ENCODE measurements at regions not wholly inside any gene's neighbourhood (a gene's known extent, or its start where the extent isn't known, plus 50 kb on each side); places are given as distances from the start of the nearest gene placed in this dataset.
"Not testable (repeated sequence)": the region's sequence is repeated elsewhere in the genome, so short reads cannot be mapped to it uniquely, and the experiment has no call there.

DNA sequence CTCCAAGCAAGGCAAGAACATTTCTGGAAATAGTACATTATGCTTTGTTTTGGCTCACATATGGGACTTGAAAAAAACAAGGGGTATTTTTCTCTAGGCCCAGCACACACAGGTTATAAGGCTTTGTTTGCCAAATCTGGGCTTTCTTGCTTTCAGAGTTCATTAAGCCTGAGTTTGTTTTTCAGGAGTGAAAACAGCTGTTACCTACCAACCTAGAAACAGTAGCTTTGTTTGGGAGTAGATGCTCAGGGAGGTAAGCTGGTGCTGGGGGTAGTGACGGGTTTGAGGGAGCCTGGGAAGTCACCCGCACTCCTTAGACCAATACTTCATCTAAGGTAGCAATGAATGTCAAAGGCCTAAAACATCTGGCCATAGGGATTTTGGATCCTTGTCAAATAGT is 241.2 kb downstream of the KBTBD8 start:
- TF ChIP-seq, protein P1, sequence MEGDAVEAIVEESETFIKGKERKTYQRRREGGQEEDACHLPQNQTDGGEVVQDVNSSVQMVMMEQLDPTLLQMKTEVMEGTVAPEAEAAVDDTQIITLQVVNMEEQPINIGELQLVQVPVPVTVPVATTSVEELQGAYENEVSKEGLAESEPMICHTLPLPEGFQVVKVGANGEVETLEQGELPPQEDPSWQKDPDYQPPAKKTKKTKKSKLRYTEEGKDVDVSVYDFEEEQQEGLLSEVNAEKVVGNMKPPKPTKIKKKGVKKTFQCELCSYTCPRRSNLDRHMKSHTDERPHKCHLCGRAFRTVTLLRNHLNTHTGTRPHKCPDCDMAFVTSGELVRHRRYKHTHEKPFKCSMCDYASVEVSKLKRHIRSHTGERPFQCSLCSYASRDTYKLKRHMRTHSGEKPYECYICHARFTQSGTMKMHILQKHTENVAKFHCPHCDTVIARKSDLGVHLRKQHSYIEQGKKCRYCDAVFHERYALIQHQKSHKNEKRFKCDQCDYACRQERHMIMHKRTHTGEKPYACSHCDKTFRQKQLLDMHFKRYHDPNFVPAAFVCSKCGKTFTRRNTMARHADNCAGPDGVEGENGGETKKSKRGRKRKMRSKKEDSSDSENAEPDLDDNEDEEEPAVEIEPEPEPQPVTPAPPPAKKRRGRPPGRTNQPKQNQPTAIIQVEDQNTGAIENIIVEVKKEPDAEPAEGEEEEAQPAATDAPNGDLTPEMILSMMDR (IDR thresholded peaks at IDR 0.05; ENCODE audit: control extremely low read depth, extremely low read depth, low read depth, missing control alignments), result no peak
- DNase-seq (ENCODE audit: extremely low spot score), result no peak
- CTCF ChIA-PET, result interaction anchor here (1.2 kb wide), 1 partner anchor 10 kb away, joined by 4 read pairs; no protein-coding TSS in a partner anchor
- POLR2A ChIA-PET, result no interaction called here

DNA sequence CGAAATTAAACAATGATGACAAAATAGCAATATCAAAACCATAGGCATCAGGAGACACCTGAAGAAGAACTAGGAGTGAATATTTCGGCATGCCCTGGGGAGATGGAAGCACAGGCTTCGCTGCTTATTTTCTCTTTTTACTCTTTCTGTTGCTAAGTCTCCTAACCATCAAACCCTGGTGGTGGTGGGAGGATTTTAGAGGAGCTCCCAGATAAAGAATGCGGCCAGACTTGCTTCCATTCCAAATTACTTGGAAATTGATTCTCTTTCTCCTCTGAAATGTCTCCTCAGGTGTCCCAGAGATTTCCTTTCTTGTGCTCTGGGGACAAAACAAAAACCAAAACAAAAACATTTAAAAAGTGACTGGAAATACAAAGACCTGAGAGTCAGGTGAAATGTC is 243.0 kb downstream of the KBTBD8 start:
- ChIA-PET CTCF (no interaction called here), POLR2A (no interaction called here)
- no peak for DNase-seq (ENCODE audit: extremely low spot score)
- TF ChIP-seq, protein P1 (IDR thresholded peaks at IDR 0.05; ENCODE audit: control extremely low read depth, extremely low read depth, low read depth, missing control alignments), result no peak

DNA sequence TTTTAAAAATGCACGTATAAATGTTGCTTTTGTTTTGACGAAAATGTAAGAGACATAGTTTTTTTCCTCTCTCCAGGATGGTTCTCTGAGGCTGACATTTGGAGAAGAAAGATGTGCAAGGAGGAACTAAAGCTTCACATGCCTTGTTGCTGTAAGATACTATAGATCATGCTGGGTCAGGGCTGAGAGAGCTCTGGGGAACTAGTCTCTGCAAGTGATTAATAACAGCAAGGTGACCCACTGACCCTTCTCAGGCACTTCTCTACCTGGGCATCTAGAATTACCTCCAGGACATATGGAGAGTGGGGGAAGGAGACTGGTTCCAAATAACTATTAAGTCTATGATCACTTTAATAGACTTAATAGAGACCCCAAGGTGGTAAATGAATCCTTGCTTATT is 246.0 kb downstream of the KBTBD8 start:
- TF ChIP-seq, protein P1 (IDR thresholded peaks at IDR 0.05; ENCODE audit: control extremely low read depth, extremely low read depth, low read depth, missing control alignments), result no peak
- ChIA-PET POLR2A (no interaction called here), CTCF (no interaction called here)
- DNase-seq (ENCODE audit: extremely low spot score), result no peak

DNA sequence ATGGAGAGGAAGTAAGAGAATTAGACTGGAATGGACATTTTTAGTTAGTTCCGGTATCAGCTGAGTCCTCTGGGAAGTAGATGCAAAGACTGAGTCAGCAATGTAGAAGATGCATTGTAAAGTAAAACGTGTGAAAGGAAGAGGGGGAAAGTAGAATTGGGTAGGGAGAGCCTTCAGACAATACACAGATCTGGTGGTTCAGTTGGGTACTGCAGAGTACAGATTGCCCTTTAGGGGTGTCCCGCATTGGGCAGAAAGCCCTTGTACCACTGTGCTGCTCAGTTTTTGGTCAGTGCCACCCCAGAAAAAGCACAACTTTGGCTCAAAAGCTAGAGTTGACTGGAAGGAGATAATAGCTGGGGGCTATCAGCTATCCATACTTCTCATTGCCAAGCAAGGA is 247.4 kb downstream of the KBTBD8 start:
- TF ChIP-seq, protein P1 (IDR thresholded peaks at IDR 0.05; ENCODE audit: control extremely low read depth, extremely low read depth, low read depth, missing control alignments), result no peak
- CTCF ChIA-PET, result no interaction called here
- POLR2A ChIA-PET, result no interaction called here
- DNase-seq (ENCODE audit: extremely low spot score), result no peak

DNA sequence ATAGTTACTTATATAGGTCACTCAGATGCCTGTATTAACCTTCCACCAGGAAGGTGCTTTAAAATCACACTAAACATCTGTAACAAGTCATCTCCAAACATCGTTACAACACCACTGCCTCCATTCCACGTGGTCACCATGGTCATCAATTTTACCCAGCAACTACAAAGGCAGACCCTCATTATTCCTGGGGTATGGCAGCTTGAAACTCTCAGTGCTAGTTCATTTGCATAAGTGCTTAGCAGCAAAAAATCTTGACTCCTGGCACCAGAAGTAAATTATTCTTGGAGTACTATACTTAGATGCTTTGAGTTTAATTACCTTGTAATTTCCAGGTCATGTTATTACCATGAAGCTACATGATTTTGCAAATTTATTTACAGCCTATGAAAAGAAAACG is 250.6 kb downstream of the KBTBD8 start:
- TF ChIP-seq, protein P1 (IDR thresholded peaks at IDR 0.05; ENCODE audit: control extremely low read depth, extremely low read depth, low read depth, missing control alignments), result no peak
- CTCF ChIA-PET, result interaction anchor here (2.4 kb wide), 1 partner anchor 11 kb away, joined by 10 read pairs; no protein-coding TSS in a partner anchor
- no peak for DNase-seq (ENCODE audit: extremely low spot score)
- POLR2A ChIA-PET, result no interaction called here

DNA sequence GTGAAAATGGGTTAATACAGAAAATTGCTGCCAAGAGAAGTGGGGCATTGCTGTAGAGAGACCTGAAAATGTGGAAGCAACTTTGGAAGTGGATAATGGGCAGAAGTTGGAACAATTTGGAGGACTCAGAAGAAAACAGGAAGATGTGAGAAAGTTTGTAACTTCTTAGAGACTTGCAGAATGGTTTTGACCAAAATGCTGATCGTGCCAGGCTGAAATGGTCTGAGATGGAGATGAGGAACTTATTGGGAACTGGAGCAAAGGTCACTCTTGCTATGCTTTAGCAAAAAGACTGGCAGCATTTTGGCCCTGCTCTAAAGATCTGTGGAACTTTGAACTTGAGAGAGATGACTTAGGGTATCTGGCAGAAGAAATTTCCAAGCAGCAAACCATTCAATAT is 254.8 kb downstream of the KBTBD8 start:
- DNase-seq (ENCODE audit: extremely low spot score); CTCF ChIA-PET; POLR2A ChIA-PET: not testable (repeated sequence)

DNA sequence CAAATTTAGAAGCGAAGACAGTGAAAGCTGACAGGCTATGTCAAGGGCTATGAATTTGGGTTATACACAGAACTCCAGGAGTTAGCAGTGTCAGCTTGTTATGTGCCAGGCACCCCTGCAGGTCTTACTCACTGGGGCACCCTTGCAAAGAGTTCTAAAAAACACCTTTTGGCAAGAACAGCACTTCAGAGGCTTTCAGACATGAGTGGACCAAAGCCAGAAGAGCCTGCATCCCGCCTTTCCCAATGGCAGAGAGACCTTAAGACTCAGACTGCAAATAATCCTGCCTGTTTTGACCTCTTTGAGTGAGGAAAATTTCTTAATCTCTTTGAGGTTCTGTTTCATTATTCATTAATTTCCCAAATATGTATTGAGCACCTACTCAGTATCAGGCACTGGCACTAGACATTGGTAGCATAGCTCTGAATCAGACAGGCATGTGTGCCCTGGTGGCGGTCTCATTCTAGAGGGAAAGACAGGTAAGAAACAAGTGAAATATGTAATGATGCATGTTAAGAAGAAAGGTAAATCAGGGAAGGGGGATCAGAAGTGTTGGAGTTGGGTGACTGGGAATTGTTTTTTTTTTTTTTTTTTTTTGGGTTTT is 280.0 kb downstream of the KBTBD8 start:
- ChIA-PET POLR2A (no interaction called here), CTCF (interaction anchor here (1.4 kb wide), 1 partner anchor 132 kb away, joined by 3 read pairs; no protein-coding TSS in a partner anchor)
- TF ChIP-seq, protein P1 (IDR thresholded peaks at IDR 0.05; ENCODE audit: control extremely low read depth, extremely low read depth, low read depth, missing control alignments), result no peak
- DNase-seq (ENCODE audit: extremely low spot score), result no peak

Data from GM10248 (cell line).